ENCODE measurements at regions not wholly inside any gene's neighbourhood (a gene's known extent, or its start where the extent isn't known, plus 50 kb on each side); places are given as distances from the start of the nearest gene placed in this dataset.

DNA sequence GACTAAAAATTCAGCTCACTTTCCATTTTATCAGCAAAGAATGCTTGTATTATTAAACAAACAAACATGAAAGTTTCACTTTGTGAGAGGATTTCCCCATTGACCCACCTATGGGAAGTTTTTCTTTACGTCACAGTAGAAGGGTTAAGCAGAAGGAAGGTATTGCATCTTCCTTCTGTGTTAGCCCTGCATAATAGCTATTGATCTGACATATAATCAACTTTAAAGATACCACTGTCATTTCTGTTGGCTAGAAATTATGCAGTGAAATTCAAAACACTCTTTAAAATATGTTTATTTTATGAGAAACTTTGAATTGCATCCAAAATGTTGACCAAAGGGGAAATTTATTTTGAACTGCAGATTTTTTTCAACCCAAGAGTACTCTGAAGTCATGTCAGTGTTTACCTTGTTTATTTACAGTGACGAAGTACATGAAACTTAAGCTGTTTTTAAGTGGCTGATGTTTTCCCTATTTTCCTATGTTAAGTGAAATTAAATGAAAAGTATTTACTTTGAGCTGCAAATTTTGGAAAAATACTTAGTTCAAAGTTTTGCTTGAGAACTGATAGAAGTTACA, 566.4 kb downstream of the ZEB2 start:
- ChIA-PET POLR2A (no interaction called here), CTCF (no interaction called here)
- TF ChIP-seq, protein P1, sequence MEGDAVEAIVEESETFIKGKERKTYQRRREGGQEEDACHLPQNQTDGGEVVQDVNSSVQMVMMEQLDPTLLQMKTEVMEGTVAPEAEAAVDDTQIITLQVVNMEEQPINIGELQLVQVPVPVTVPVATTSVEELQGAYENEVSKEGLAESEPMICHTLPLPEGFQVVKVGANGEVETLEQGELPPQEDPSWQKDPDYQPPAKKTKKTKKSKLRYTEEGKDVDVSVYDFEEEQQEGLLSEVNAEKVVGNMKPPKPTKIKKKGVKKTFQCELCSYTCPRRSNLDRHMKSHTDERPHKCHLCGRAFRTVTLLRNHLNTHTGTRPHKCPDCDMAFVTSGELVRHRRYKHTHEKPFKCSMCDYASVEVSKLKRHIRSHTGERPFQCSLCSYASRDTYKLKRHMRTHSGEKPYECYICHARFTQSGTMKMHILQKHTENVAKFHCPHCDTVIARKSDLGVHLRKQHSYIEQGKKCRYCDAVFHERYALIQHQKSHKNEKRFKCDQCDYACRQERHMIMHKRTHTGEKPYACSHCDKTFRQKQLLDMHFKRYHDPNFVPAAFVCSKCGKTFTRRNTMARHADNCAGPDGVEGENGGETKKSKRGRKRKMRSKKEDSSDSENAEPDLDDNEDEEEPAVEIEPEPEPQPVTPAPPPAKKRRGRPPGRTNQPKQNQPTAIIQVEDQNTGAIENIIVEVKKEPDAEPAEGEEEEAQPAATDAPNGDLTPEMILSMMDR (IDR thresholded peaks at IDR 0.05; ENCODE audit: insufficient read depth, low read length, missing control alignments) = no peak
- no peak overlapping the region for H3K4me3 ChIP-seq (ENCODE audit: low read depth, low read length)
- no peak for DNase-seq (ENCODE audit: low read depth, low spot score)

DNA sequence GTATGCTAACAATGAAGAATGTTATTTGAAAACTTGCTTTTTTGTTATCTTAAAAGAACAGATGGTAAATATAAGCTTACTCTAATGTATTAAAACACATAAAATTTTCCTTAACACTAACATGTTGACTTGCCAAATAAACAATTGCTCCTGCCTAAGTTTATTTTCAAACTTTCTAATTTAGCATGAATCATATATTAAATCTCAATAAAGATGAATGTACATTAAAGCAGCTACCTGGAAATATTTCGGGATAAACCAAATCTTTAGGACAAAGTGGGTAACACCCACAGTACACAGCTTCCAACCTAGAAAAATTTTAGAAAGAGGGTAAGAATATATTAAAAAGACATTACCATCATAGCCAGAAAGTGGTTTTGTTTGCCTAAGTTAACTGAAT, 567.4 kb downstream of the ZEB2 start:
- TF ChIP-seq, protein P1 (IDR thresholded peaks at IDR 0.05; ENCODE audit: insufficient read depth, low read length, missing control alignments) = no peak
- ChIA-PET CTCF (no interaction called here), POLR2A (no interaction called here)
- no peak for DNase-seq (ENCODE audit: low read depth, low spot score)
- no peak overlapping the region for H3K4me3 ChIP-seq (ENCODE audit: low read depth, low read length)

DNA sequence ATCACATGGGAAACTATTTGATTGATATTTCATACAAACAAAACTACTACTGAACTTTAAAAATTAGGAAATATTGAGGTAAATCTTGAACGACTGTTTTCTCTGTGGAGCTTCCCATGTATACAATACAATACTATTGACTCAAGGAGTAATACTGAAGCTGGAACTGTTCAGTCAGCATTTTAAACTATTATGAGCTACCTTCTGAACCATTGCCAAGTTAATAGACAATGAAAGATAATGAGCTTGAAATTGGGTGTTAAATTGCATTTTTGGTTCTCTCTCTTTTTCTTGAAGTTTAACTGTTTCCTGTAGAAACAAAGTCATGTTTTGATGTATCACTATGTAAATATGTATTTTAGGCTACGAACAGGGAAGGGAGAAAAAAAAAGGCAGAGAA, 569.2 kb downstream of the ZEB2 start:
- H3K4me3 ChIP-seq (ENCODE audit: low read depth, low read length) = no peak overlapping the region
- ChIA-PET CTCF (interaction anchor here (1.5 to 1.6 kb wide), 2 partner anchors 10 to 109 kb away, joined by 3 to 4 read pairs; no protein-coding TSS in a partner anchor), POLR2A (no interaction called here)
- no peak for DNase-seq (ENCODE audit: low read depth, low spot score)
- TF ChIP-seq, protein P1 (IDR thresholded peaks at IDR 0.05; ENCODE audit: insufficient read depth, low read length, missing control alignments) = no peak

DNA sequence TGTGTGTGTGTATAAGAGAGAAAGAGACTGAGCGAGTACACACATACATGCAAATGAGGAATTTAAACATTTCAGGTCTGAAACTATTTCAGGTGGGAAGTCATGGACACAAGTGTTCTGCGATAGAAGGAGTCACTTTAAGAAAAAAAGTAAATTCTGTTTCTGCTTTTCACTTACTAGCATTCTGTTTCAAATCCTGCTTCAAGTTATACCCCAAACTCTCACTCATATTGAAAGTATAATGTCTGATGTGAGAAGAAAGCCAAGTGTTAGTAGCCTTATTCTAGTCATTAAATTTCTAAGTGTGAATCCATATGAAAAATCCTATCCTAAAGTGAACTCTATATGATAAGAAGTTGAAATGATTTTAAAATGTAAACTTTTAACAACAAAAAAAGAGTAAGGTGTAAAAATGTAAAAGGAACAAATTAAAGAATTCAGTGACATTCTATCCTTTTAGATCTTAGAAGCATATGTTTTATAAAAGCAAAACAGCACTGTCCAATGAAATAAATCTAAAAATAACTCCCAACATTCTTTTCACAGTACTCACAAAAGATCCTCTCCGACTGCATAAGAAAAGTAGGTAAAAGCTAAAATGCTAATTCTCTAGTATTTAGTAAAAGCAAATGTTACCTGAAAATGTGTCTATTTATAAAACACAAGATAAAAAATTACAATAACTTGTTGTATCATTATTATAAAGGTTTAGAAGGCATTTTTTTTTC, 570.6 kb downstream of the ZEB2 start:
- no peak overlapping the region for H3K4me3 ChIP-seq (ENCODE audit: low read depth, low read length)
- CTCF ChIA-PET = interaction anchor here (1.5 to 2.2 kb wide), 2 partner anchors 10 to 11 kb away, joined by 4 to 8 read pairs; no protein-coding TSS in a partner anchor
- no peak for DNase-seq (ENCODE audit: low read depth, low spot score)

DNA sequence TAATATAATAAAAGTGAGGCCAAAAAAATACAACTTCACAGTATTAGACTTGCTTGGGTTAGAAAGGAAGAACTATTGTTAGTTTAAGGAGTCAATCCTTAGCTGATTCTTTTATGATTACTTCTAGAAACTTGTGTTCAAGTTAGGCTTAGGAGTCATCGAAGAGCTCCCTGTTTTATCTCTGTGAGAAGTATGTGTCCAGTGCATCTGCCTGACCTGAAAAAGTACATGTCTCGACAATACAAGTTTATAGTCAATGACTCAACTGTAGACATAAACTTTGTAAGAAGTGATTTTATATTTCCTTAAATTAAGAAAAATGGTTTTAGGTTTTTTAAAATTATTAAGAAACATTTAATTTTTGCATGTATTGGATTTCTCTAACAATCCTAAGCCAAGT, 571.2 kb downstream of the ZEB2 start:
- no peak for DNase-seq (ENCODE audit: low read depth, low spot score)
- CTCF ChIA-PET = interaction anchor here (1.4 to 2.2 kb wide), 2 partner anchors 9 to 262 kb away, joined by 6 to 8 read pairs; no protein-coding TSS in a partner anchor
- TF ChIP-seq, protein P1 (IDR thresholded peaks at IDR 0.05; ENCODE audit: insufficient read depth, low read length, missing control alignments) = no peak
- POLR2A ChIA-PET = interaction anchor here (1.3 kb wide), 1 partner anchor 11 kb away, joined by 3 read pairs; no protein-coding TSS in a partner anchor
- H3K4me3 ChIP-seq (ENCODE audit: low read depth, low read length) = no peak overlapping the region

More for the DNA sequence above, 570.6 kb downstream of the ZEB2 start:
- TF ChIP-seq, protein P1 (IDR thresholded peaks at IDR 0.05; ENCODE audit: insufficient read depth, low read length, missing control alignments) = no peak
- POLR2A ChIA-PET = interaction anchor here (1.3 kb wide), 1 partner anchor 12 kb away, joined by 3 read pairs; no protein-coding TSS in a partner anchor

Data from AG04449 (cell line).